Liver (tissue), 8 donors: ENCODE measurements at regions not wholly inside any gene's neighbourhood (a gene's known extent, or its start where the extent isn't known, plus 50 kb on each side); places are given as distances from the start of the nearest gene placed in this dataset.

Experiments
- DNase-seq: peaks from one replicate; pipeline ENCODE4 v3.0.0-alpha.2; 2017; ENCODE audit warnings: low spot score
- H3K27ac ChIP-seq, 2 donors: one replicate each; pipeline ENCODE4 v1.7.0; 2013; ENCODE audit warnings: inconsistent platforms in 2 of 2, low read length in 2 of 2, control low read depth in 1 of 2, low read depth in 1 of 2, mild to moderate bottlenecking in 1 of 2
- H3K27me3 ChIP-seq, 4 donors: one replicate each; pipeline versions ENCODE4 v1.6.1 to v1.7.0; 2013; ENCODE audit warnings: low read length in 3 of 4, inconsistent platforms in 1 of 4, mild to moderate bottlenecking in 1 of 4, moderate library complexity in 1 of 4; ENCODE audit not compliant: control insufficient read depth in 4 of 4, insufficient read depth in 4 of 4
- H3K36me3 ChIP-seq, 4 donors: one replicate each; pipeline versions ENCODE4 v1.6.1 to v1.7.0; 2013; ENCODE audit warnings: low read length in 3 of 4, mild to moderate bottlenecking in 3 of 4, low read depth in 1 of 4, moderate library complexity in 1 of 4; ENCODE audit not compliant: control insufficient read depth in 4 of 4, insufficient read depth in 3 of 4
- H3K4me1 ChIP-seq, 4 donors: one replicate each; pipeline versions ENCODE4 v1.6.1 to v1.7.0; 2013; ENCODE audit warnings: low read length in 3 of 4, mild to moderate bottlenecking in 3 of 4, moderate library complexity in 1 of 4; ENCODE audit not compliant: control insufficient read depth in 4 of 4, insufficient read depth in 4 of 4
- H3K4me3 ChIP-seq, 3 donors: one replicate each; pipeline versions ENCODE4 v1.6.1 to v1.7.0; 2013; ENCODE audit warnings: low read length in 3 of 3, control low read depth in 1 of 3, low read depth in 1 of 3, mild to moderate bottlenecking in 1 of 3
- H3K9ac ChIP-seq, 2 donors: one replicate each; pipeline ENCODE4 v1.7.0; 2013; ENCODE audit warnings: low read length in 2 of 2, mild to moderate bottlenecking in 2 of 2, moderate library complexity in 2 of 2, control low read depth in 1 of 2, low read depth in 1 of 2
- H3K9me3 ChIP-seq, 4 donors: one replicate each; pipeline versions ENCODE4 v1.6.1 to v1.7.0; 2013; ENCODE audit warnings: low read length in 3 of 4; ENCODE audit not compliant: control insufficient read depth in 4 of 4
- CTCF ChIP-seq: fragments of 150-350 bp; IDR thresholded peaks from 2 replicates; pipeline ENCODE4 v1.5.1; 2017; ENCODE audit warnings: improper control_type of control experiment, low read depth, low read length; ENCODE audit not compliant: missing input control
- EGR1 ChIP-seq, 2 donors: IDR thresholded peaks; 2 replicates each; pipeline ENCODE4 v1.6.1; 2016 to 2018; ENCODE audit warnings: antibody characterized with exemption in 2 of 2, low read depth in 2 of 2
- FOXA2 ChIP-seq: IDR thresholded peaks from 2 replicates; pipeline ENCODE4 v1.6.1; 2016; ENCODE audit warnings: antibody characterized with exemption
- GABPA ChIP-seq, 2 donors: IDR thresholded peaks in 1 of 2; conservative IDR thresholded peaks in 1 of 2; 2 replicates each; pipeline ENCODE4 v1.6.1; 2016; ENCODE audit warnings: antibody characterized with exemption in 2 of 2, mild to moderate bottlenecking in 1 of 2, moderate library complexity in 1 of 2
- HNF4A ChIP-seq, 2 donors: conservative IDR thresholded peaks; 2 replicates each; pipeline ENCODE4 v1.6.1; 2016; ENCODE audit warnings: antibody characterized with exemption in 2 of 2, mild to moderate bottlenecking in 2 of 2
- HNF4G ChIP-seq: IDR thresholded peaks from 2 replicates; pipeline ENCODE4 v1.6.1; 2016; ENCODE audit warnings: antibody characterized with exemption
- NR2F2 ChIP-seq: IDR thresholded peaks from 2 replicates; pipeline ENCODE4 v1.6.1; 2016; ENCODE audit warnings: antibody characterized with exemption
- RAD21 ChIP-seq, 2 donors: IDR thresholded peaks; 2 replicates each; pipeline ENCODE4 v1.6.1; 2016; ENCODE audit warnings: antibody characterized with exemption in 2 of 2, mild to moderate bottlenecking in 2 of 2
- RXRA ChIP-seq, 2 donors: IDR thresholded peaks; 2 replicates each; pipeline ENCODE4 v1.6.1; 2017 to 2018; ENCODE audit warnings: antibody characterized with exemption in 2 of 2, mild to moderate bottlenecking in 1 of 2
- SP1 ChIP-seq: IDR thresholded peaks from 2 replicates; pipeline ENCODE4 v1.6.1; 2018; ENCODE audit warnings: antibody characterized with exemption, mild to moderate bottlenecking
- TAF1 ChIP-seq: conservative IDR thresholded peaks from 2 replicates; pipeline ENCODE4 v1.6.1; 2016; ENCODE audit warnings: antibody characterized with exemption, mild to moderate bottlenecking
- YY1 ChIP-seq: IDR thresholded peaks from 2 replicates; pipeline ENCODE4 v1.6.1; 2016; ENCODE audit warnings: antibody characterized with exemption, mild to moderate bottlenecking
- WGBS: extraction: QIAGEN DNeasy Blood & Tissue Kit; methylation state at CpG from one replicate; pipeline ENCODE4 v1.1.7; 2013; 5-methylcytosine and 5-hydroxymethylcytosine counted together
- TF ChIP-seq, protein P1 (sequence below): IDR thresholded peaks from 2 replicates; pipeline ENCODE4 v1.6.1; 2016; ENCODE audit warnings: antibody characterized with exemption
- TF ChIP-seq, protein P2 (sequence below): IDR thresholded peaks from 2 replicates; pipeline ENCODE4 v1.6.1; 2016; ENCODE audit warnings: antibody characterized with exemption
- TF ChIP-seq, protein P3 (sequence below): IDR thresholded peaks from 2 replicates; pipeline ENCODE4 v1.6.1; 2016; ENCODE audit warnings: antibody characterized with exemption, mild to moderate bottlenecking
- TF ChIP-seq, protein P4 (sequence below): IDR thresholded peaks from 2 replicates; pipeline ENCODE4 v1.6.1; 2016; ENCODE audit warnings: antibody characterized with exemption
- donor health status: healthy.
- donor health status: healthy.
- donor health status: healthy.
- donor health status: healthy.
- donor health status: healthy.

DNA sequence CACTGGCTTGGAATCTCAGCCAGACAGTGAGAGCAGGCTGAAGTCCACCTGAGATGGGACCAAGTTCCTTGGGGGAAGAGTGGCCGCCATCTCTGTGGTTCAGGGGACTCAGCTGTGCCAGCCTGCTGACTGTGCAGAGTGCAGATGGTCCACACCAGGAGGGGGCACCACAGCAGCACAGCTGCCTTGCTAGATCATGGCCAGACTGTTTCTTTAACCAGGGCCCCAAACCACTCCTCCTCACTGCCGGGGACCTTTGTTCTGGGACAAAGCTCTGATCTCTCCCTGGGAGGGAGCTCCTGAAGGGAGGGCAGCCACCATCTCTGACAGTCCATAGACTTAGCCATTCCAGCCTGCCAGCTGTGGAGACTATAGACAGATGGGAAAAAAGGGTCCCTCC, 2189.6 kb downstream of the PCDH7 start:
- Histone ChIP-seq H3K27ac (no peak overlapping the region), H3K27me3 (no peaks in the 10 kb centered on the region), H3K9me3 (peaks cover 0 to 5% (median 0%) of the 10 kb centered on the region in 4 donors), H3K4me1 (no peaks in the 10 kb centered on the region), H3K36me3 (no peaks in the 10 kb centered on the region), H3K9ac (no peak overlapping the region), H3K4me3 (no peak overlapping the region)
- DNase-seq, result no peak
- WGBS, result 75% methylated on average over 2 of the region's 2 CpGs
- TF ChIP-seq GABPA (IDR thresholded peaks at IDR 0.05 in 1 of 2, conservative IDR thresholded peaks at IDR 0.05 in 1 of 2) (no peak), EGR1 (IDR thresholded peaks at IDR 0.05; ENCODE audit: low read depth in 2 of 2) (no peak), HNF4G (no peak), SP1 (no peak)

- no peak overlapping the region for H3K4me3 ChIP-seq
- TF ChIP-seq RAD21 (IDR thresholded peaks at IDR 0.05) (no peak), HNF4G (no peak), CTCF (no peak), FOXA2 (no peak), GABPA (IDR thresholded peaks at IDR 0.05 in 1 of 2, conservative IDR thresholded peaks at IDR 0.05 in 1 of 2) (no peak), YY1 (no peak), HNF4A (conservative IDR thresholded peaks at IDR 0.05) (no peak)
- TF ChIP-seq, protein P1, sequence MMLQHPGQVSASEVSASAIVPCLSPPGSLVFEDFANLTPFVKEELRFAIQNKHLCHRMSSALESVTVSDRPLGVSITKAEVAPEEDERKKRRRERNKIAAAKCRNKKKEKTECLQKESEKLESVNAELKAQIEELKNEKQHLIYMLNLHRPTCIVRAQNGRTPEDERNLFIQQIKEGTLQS, result no peak
- TF ChIP-seq, protein P2, sequence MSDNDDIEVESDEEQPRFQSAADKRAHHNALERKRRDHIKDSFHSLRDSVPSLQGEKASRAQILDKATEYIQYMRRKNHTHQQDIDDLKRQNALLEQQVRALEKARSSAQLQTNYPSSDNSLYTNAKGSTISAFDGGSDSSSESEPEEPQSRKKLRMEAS, result no peak
- no peak overlapping the region for H3K9ac ChIP-seq
- no peak for DNase-seq
- no peak overlapping the region for H3K27ac ChIP-seq
- H3K36me3 ChIP-seq, result no peaks in the 10 kb centered on the region
- H3K27me3 ChIP-seq, result no peaks in the 10 kb centered on the region
- H3K4me1 ChIP-seq, result no peaks in the 10 kb centered on the region
- peaks cover 0 to 5% (median 0%) of the 10 kb centered on the region in 4 donors for H3K9me3 ChIP-seq
Measured at GRCh38 chr4:32917586-32917985, 2197.4 kb downstream of the PCDH7 start.

DNA sequence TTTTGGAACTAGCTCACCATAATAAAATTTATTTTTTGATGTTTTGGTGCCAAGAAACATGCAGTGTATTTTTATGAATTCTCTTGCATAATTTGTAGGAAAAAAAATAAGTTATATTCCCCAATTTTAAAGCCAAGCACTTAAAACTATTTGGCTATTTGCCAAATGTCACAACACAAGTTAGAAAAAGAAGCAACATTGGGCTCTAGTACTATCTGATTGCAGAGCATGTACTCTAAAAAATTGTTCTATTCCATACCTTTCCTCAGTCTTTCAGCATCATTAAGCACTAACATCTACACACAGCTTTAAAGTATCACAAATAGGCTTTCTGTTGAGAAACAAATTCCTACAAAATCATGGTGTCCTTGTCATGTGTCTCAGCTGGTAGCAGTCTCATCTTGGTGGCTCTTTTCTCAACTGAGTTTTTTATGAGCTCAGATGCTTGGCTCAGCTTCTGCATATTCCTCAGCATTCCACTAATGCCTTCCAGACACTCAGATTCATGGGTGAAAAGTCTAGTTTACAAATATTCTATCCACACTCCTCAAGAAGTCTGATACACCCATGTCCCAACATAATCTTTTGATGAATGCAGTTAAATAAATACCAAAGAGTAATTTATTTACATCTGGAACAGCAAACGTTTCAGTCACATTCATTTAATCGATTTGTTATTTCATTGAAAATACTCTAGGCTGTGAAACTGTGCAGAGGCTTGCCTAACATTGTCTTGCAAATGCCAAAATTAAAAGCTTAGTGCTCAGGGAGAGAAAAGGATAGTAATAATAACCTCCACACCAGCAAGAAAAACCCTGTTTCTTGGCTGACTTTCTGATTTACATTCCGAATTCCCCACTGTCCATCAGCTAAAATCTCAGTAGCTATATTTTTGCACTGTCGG, 2209.9 kb downstream of the PCDH7 start:
- Histone ChIP-seq H3K9me3 (no peaks in the 10 kb centered on the region), H3K27me3 (no peaks in the 10 kb centered on the region), H3K9ac (no peak overlapping the region), H3K4me3 (no peak overlapping the region), H3K27ac (no peak overlapping the region), H3K4me1 (no peaks in the 10 kb centered on the region), H3K36me3 (no peaks in the 10 kb centered on the region)
- no peak for DNase-seq
- 55% methylated on average over 4 of the region's 4 CpGs for WGBS
- TF ChIP-seq TAF1 (no peak), FOXA2 (no peak), NR2F2 (no peak), RXRA (IDR thresholded peaks at IDR 0.05) (no peak), CTCF (no peak)
- TF ChIP-seq, protein P3, sequence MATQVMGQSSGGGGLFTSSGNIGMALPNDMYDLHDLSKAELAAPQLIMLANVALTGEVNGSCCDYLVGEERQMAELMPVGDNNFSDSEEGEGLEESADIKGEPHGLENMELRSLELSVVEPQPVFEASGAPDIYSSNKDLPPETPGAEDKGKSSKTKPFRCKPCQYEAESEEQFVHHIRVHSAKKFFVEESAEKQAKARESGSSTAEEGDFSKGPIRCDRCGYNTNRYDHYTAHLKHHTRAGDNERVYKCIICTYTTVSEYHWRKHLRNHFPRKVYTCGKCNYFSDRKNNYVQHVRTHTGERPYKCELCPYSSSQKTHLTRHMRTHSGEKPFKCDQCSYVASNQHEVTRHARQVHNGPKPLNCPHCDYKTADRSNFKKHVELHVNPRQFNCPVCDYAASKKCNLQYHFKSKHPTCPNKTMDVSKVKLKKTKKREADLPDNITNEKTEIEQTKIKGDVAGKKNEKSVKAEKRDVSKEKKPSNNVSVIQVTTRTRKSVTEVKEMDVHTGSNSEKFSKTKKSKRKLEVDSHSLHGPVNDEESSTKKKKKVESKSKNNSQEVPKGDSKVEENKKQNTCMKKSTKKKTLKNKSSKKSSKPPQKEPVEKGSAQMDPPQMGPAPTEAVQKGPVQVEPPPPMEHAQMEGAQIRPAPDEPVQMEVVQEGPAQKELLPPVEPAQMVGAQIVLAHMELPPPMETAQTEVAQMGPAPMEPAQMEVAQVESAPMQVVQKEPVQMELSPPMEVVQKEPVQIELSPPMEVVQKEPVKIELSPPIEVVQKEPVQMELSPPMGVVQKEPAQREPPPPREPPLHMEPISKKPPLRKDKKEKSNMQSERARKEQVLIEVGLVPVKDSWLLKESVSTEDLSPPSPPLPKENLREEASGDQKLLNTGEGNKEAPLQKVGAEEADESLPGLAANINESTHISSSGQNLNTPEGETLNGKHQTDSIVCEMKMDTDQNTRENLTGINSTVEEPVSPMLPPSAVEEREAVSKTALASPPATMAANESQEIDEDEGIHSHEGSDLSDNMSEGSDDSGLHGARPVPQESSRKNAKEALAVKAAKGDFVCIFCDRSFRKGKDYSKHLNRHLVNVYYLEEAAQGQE, result no peak
- TF ChIP-seq, protein P4, sequence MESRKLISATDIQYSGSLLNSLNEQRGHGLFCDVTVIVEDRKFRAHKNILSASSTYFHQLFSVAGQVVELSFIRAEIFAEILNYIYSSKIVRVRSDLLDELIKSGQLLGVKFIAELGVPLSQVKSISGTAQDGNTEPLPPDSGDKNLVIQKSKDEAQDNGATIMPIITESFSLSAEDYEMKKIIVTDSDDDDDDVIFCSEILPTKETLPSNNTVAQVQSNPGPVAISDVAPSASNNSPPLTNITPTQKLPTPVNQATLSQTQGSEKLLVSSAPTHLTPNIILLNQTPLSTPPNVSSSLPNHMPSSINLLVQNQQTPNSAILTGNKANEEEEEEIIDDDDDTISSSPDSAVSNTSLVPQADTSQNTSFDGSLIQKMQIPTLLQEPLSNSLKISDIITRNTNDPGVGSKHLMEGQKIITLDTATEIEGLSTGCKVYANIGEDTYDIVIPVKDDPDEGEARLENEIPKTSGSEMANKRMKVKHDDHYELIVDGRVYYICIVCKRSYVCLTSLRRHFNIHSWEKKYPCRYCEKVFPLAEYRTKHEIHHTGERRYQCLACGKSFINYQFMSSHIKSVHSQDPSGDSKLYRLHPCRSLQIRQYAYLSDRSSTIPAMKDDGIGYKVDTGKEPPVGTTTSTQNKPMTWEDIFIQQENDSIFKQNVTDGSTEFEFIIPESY, result no peak
- TF ChIP-seq, protein P2, result no peak
